DND-41 (cell line): ENCODE measurements at regions not wholly inside any gene's neighbourhood (a gene's known extent, or its start where the extent isn't known, plus 50 kb on each side); places are given as distances from the start of the nearest gene placed in this dataset.

Experiments
- ATAC-seq: fragments of 200-7000 bp; cut with Tn5 transposase; 3 replicates; pipeline ENCODE4 v1.9.1; 2021; ENCODE audit warnings: low read depth; ENCODE audit not compliant: insufficient read depth
- DNase-seq: peaks from one replicate; pipeline ENCODE4 v3.0.0-alpha.2; 2020
- H2AFZ ChIP-seq: 2 replicates; pipeline ENCODE4 v1.6.0; 2012; ENCODE audit warnings: low read depth, low read length
- H3K27ac ChIP-seq: 2 replicates; pipeline ENCODE4 v1.5.1; 2012; ENCODE audit warnings: low read length, inconsistent platforms
- H3K27me3 ChIP-seq: fragments of 200-600 bp; sonication (generic); 2 replicates; pipeline ENCODE4 v1.6.0; 2012; ENCODE audit warnings: low read length, mild to moderate bottlenecking, inconsistent platforms; ENCODE audit not compliant: insufficient read depth, poor library complexity
- H3K36me3 ChIP-seq: 2 replicates; pipeline ENCODE4 v1.5.1; 2012; ENCODE audit warnings: low read length, inconsistent platforms; ENCODE audit not compliant: insufficient read depth
- H3K4me1 ChIP-seq: 2 replicates; pipeline ENCODE4 v1.5.1; 2012; ENCODE audit warnings: mild to moderate bottlenecking, low read length; ENCODE audit not compliant: insufficient read depth
- H3K4me2 ChIP-seq: 2 replicates; pipeline ENCODE4 v1.6.0; 2012; ENCODE audit warnings: mild to moderate bottlenecking, moderate library complexity, low read length, inconsistent platforms; ENCODE audit not compliant: insufficient read depth
- H3K4me3 ChIP-seq, 2 experiments: fragments of 200-600 bp in 1 of 2; shearing (Covaris generic) in 1 of 2; 2 replicates each; pipeline ENCODE4 v1.5.1; 2012 to 2016; ENCODE audit warnings: inconsistent platforms in 2 of 2, low read length in 2 of 2, mild to moderate bottlenecking in 2 of 2, low read depth in 1 of 2, moderate library complexity in 1 of 2
- H3K79me2 ChIP-seq: 2 replicates; pipeline ENCODE4 v1.6.0; 2012; ENCODE audit warnings: low read length, inconsistent platforms; ENCODE audit not compliant: insufficient read depth
- H3K9ac ChIP-seq: 2 replicates; pipeline ENCODE4 v1.6.0; 2012; ENCODE audit warnings: low read depth, mild to moderate bottlenecking, inconsistent platforms, low read length, moderate library complexity
- H3K9me3 ChIP-seq: 2 replicates; pipeline ENCODE4 v1.5.1; 2012; ENCODE audit warnings: low read length, moderate library complexity, mild to moderate bottlenecking, inconsistent platforms; ENCODE audit not compliant: insufficient read depth, severe bottlenecking
- H4K20me1 ChIP-seq: 2 replicates; pipeline ENCODE4 v1.6.0; 2012; ENCODE audit warnings: low read length; ENCODE audit not compliant: insufficient read depth
- CTCF ChIP-seq: IDR thresholded peaks from 2 replicates; pipeline ENCODE4 v1.5.1; 2012; ENCODE audit warnings: borderline replicate concordance, low read length, moderate library complexity, mild to moderate bottlenecking; ENCODE audit not compliant: poor library complexity, severe bottlenecking; ENCODE audit errors: extremely low read depth
- EZH2 ChIP-seq: IDR thresholded peaks from 3 replicates; pipeline ENCODE4 v1.6.1; 2012; ENCODE audit warnings: borderline replicate concordance, low read depth, mild to moderate bottlenecking, moderate library complexity, low read length, inconsistent platforms; ENCODE audit not compliant: severe bottlenecking

- Histone ChIP-seq H3K4me3 (no peak overlapping the region), H3K9me3 (no peaks in the 10 kb centered on the region), H2AFZ (no peak overlapping the region), H3K79me2 (no peaks in the 10 kb centered on the region), H3K27me3 (peaks cover 2% of the 10 kb centered on the region), H3K4me1 (no peaks in the 10 kb centered on the region), H3K27ac (no peak overlapping the region), H3K36me3 (no peaks in the 10 kb centered on the region), H3K9ac (no peak overlapping the region), H3K4me2 (no peak overlapping the region), H4K20me1 (no peaks in the 10 kb centered on the region)
- DNase-seq (no peak), ATAC-seq (no peak)
- no peak for TF ChIP-seq CTCF
- TF ChIP-seq EZH2 = no peak
Measured at GRCh38 chr18:50461251-50461650, 86.4 kb downstream of the SKA1 start.

DNA sequence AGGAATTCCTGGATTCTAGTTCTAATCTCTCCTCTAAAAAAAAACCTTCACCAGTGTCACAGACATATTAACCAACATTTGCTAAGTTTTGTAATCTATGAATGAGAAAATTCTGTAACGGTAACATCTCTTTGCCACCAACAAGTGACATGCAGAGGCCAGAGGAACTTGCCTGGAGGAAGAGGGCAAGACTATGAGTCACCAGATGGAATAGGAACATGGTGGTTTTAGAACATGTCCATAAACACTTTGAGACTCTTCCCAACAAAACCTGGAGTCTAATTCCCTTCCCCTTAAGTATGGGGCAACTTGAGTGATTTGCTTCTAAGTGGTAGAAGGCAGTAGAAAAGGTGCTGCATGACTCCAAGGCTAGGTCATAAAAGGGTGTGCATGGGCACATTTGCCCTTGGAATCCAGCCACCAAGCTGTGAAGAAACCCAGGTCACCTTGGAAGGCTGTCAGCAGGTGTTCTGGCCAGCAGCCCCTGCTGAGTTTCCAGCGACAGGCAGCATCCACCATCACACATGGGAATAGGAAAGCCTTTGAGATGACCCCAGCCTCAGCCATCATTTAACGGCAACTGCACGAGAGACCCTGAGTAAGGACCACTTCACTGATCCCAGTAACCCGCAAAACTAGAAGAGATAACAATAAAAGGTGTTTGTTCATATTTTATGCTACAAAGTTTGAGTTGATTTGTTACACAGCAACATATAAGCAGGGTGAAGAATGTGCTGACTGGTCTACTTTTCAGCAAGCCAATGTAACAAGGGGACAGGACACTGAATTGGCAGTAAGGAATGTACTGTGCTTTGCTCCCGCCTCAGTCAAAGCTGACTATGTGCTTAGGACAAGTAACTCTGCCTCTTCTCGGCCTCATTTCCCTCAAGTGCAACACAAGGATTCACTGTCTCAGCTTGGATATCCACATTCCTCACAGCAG, 90.6 kb downstream of the SKA1 start:
- DNase-seq (no peak), ATAC-seq (no peak)
- no peaks in the 10 kb centered on the region for H4K20me1 ChIP-seq
- no peak overlapping the region for H3K9ac ChIP-seq
- no peaks in the 10 kb centered on the region for H3K4me1 ChIP-seq
- no peak overlapping the region for H3K4me2 ChIP-seq
- H2AFZ ChIP-seq = no peak overlapping the region
- H3K27me3 ChIP-seq = peaks cover 2% of the 10 kb centered on the region
- TF ChIP-seq EZH2 (no peak), CTCF (no peak)
- H3K36me3 ChIP-seq = no peaks in the 10 kb centered on the region
- H3K27ac ChIP-seq = no peak overlapping the region
- H3K9me3 ChIP-seq = no peaks in the 10 kb centered on the region
- H3K79me2 ChIP-seq = no peaks in the 10 kb centered on the region
- H3K4me3 ChIP-seq = no peak overlapping the region

DNA sequence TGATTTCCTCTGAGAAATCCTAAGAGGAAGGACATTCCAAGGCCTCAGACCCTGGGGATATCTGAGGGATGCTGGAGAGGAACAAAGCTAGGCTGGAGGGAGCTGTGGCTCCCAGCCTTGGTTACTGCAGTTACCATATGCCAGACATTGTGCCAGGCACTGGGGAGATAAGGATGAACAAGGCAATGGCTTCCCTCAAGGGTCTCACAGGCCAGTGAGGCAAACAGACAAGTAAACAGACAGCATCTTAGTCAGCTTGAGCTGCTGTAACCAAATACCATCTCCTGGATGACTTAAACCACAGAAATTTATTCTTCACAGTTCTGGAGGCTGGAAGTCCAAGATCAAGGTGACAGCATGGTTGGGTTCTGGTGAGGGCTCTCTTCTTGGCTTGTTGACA, 91.8 kb downstream of the SKA1 start:
- Histone ChIP-seq H3K9ac (no peak overlapping the region), H3K36me3 (no peaks in the 10 kb centered on the region), H3K9me3 (no peaks in the 10 kb centered on the region), H3K27me3 (peaks cover 2% of the 10 kb centered on the region), H3K4me2 (no peak overlapping the region), H3K27ac (no peak overlapping the region), H2AFZ (no peak overlapping the region), H3K4me3 (no peak overlapping the region), H4K20me1 (no peaks in the 10 kb centered on the region), H3K79me2 (no peaks in the 10 kb centered on the region), H3K4me1 (no peaks in the 10 kb centered on the region)
- ATAC-seq (no peak), DNase-seq (no peak)
- TF ChIP-seq EZH2 (no peak), CTCF (no peak)
